Sigmoid colon (tissue), 4 donors: ENCODE measurements at regions not wholly inside any gene's neighbourhood (a gene's known extent, or its start where the extent isn't known, plus 50 kb on each side); places are given as distances from the start of the nearest gene placed in this dataset.
"Not testable (repeated sequence)": the region's sequence is repeated elsewhere in the genome, so short reads cannot be mapped to it uniquely, and the experiment has no call there.

Experiments used
- POLR2AphosphoS5 ChIP-seq, 4 donors: sonication (generic); formaldehyde crosslinking; IDR thresholded peaks; one replicate each; pipeline ENCODE4 v1.6.1; 2017; ENCODE audit warnings: antibody characterized with exemption in 4 of 4
- TF ChIP-seq, protein P1 (sequence below), 4 experiments: fragments of 450-650 bp in 3 of 4; fragments of 200-600 bp in 1 of 4; IDR thresholded peaks; one replicate each; pipeline ENCODE4 v1.5.1; 2016 to 2019; ENCODE audit warnings: antibody characterized with exemption in 4 of 4, mild to moderate bottlenecking in 3 of 4, moderate library complexity in 2 of 4

DNA sequence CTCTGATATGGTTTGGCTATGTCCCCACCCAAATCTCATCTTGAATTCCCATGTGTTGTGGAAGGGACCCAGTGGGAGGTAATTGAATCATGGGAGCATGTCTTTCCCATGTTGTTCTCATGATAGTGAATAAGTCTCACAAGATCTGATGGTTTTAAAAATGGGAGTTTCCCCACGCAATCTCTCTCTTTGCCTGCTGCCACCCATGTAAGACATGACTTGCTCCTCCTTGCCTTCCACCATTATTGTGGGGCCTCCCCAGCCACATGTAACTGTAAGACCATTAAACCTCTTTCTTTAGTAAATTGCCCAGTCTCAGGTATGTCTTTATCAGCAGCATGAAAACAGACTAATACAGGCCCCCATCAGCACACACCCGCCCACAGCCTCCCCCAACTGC is 356.0 kb upstream of the POU5F2 start:
- TF ChIP-seq, protein P1, sequence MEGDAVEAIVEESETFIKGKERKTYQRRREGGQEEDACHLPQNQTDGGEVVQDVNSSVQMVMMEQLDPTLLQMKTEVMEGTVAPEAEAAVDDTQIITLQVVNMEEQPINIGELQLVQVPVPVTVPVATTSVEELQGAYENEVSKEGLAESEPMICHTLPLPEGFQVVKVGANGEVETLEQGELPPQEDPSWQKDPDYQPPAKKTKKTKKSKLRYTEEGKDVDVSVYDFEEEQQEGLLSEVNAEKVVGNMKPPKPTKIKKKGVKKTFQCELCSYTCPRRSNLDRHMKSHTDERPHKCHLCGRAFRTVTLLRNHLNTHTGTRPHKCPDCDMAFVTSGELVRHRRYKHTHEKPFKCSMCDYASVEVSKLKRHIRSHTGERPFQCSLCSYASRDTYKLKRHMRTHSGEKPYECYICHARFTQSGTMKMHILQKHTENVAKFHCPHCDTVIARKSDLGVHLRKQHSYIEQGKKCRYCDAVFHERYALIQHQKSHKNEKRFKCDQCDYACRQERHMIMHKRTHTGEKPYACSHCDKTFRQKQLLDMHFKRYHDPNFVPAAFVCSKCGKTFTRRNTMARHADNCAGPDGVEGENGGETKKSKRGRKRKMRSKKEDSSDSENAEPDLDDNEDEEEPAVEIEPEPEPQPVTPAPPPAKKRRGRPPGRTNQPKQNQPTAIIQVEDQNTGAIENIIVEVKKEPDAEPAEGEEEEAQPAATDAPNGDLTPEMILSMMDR (IDR thresholded peaks at IDR 0.05) = not testable (repeated sequence)
- not testable (repeated sequence) for TF ChIP-seq POLR2AphosphoS5 (IDR thresholded peaks at IDR 0.05)
